Right renal pelvis (tissue), 4 donors: ENCODE measurements at regions not wholly inside any gene's neighbourhood (a gene's known extent, or its start where the extent isn't known, plus 50 kb on each side); places are given as distances from the start of the nearest gene placed in this dataset.
A peak's percentile ranks its signal among the peaks of the same experiment; 100 is the strongest.

Experiments used
- DNase-seq, 4 donors: peaks; one replicate each; pipeline ENCODE4 v3.0.0-alpha.2; 2013; ENCODE audit warnings: low read depth in 4 of 4, low spot score in 3 of 4, missing footprints in 1 of 4

GRCh38 chr12:82054566-82054965 is 295.4 kb upstream of the PPFIA2 start:
- no peak for DNase-seq

- DNase-seq, result no peak
Observed at GRCh38 chr12:82047446-82047845, 288.3 kb upstream of the PPFIA2 start.

GRCh38 chr12:82040987-82041743 is 282.0 kb upstream of the PPFIA2 start:
- DNase-seq, result no peak

GRCh38 chr12:82034769-82035168 is 275.6 kb upstream of the PPFIA2 start:
- DNase-seq, result no peak

- DNase-seq, result no peak
Observed at GRCh38 chr12:82029936-82030335, 270.8 kb upstream of the PPFIA2 start.

GRCh38 chr12:82028772-82029171 is 269.6 kb upstream of the PPFIA2 start:
- DNase-seq, result no peak

GRCh38 chr12:82027612-82028011 is 268.5 kb upstream of the PPFIA2 start:
- no peak for DNase-seq

- no peak for DNase-seq
Observed at GRCh38 chr12:82025462-82025861, 266.3 kb upstream of the PPFIA2 start.

- DNase-seq, result no peak
Observed at GRCh38 chr12:82019533-82019932, 260.4 kb upstream of the PPFIA2 start.

- DNase-seq, result peak in 3 of 4 donors; percentile 22 to 37 (median 28)
Observed at GRCh38 chr12:82015623-82016347, 256.6 kb upstream of the PPFIA2 start.

GRCh38 chr12:82012176-82012575 is 253.0 kb upstream of the PPFIA2 start:
- DNase-seq, result no peak

- no peak for DNase-seq
Observed at GRCh38 chr12:82009524-82009923, 250.4 kb upstream of the PPFIA2 start.

GRCh38 chr12:82008251-82008650 is 249.1 kb upstream of the PPFIA2 start:
- no peak for DNase-seq

- no peak for DNase-seq
Observed at GRCh38 chr12:81998761-81999378, 239.7 kb upstream of the PPFIA2 start.

GRCh38 chr12:81992461-81992860 is 233.3 kb upstream of the PPFIA2 start:
- DNase-seq, result peak in 1 of 4 donors; percentile 2

GRCh38 chr12:81991868-81992267 is 232.7 kb upstream of the PPFIA2 start:
- DNase-seq, result no peak

GRCh38 chr12:81988362-81988761 is 229.2 kb upstream of the PPFIA2 start:
- DNase-seq, result no peak

- DNase-seq, result no peak
Observed at GRCh38 chr12:81987371-81987770, 228.2 kb upstream of the PPFIA2 start.

GRCh38 chr12:81976661-81977060 is 217.5 kb upstream of the PPFIA2 start:
- DNase-seq, result no peak

GRCh38 chr12:81974762-81975161 is 215.6 kb upstream of the PPFIA2 start:
- DNase-seq, result no peak

GRCh38 chr12:81968421-81968820 is 209.3 kb upstream of the PPFIA2 start:
- no peak for DNase-seq

GRCh38 chr12:81963636-81964035 is 204.5 kb upstream of the PPFIA2 start:
- DNase-seq, result no peak
